Gastrocnemius medialis (tissue), 4 donors: ENCODE measurements at regions not wholly inside any gene's neighbourhood (a gene's known extent, or its start where the extent isn't known, plus 50 kb on each side); places are given as distances from the start of the nearest gene placed in this dataset.

Experiments used
- POLR2A ChIP-seq, 2 donors: fragments of 450-650 bp; IDR thresholded peaks; one replicate each; pipeline ENCODE4 v1.6.1; 2017; ENCODE audit warnings: antibody characterized with exemption in 2 of 2, mild to moderate bottlenecking in 2 of 2, moderate library complexity in 2 of 2
- TF ChIP-seq, protein P1 (sequence below), 5 experiments: fragments of 450-650 bp in 3 of 5; fragments of 200-600 bp in 2 of 5; sonication (generic) in 2 of 5; IDR thresholded peaks in 4 of 5; conservative IDR thresholded peaks in 1 of 5; 1 replicate in 4 of 5; 2 replicates in 1 of 5; pipeline ENCODE4 v1.5.1; 2016 to 2019; ENCODE audit warnings: antibody characterized with exemption in 5 of 5, mild to moderate bottlenecking in 3 of 5, moderate library complexity in 3 of 5

DNA sequence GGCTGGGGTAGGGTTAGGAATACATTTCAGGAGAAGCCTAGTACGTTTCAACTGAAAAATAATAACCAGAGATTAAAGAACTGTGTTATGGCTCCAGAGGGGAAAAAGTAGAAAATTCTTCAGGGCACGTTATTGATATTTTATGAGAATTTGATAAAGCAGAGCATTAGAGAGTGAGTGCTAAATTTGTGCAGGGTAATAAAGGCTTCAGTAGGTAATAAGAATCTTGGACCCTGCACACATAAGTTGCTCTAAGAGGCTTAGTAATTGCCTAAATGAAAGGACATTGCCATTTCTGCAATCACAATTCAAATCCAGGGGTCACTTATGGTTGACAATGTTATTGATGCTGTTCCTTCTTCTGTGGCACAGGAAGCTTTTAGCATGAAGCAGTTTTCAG lies 439.4 kb upstream of the DCN start:
- no peak for TF ChIP-seq POLR2A (IDR thresholded peaks at IDR 0.05)
- TF ChIP-seq, protein P1, sequence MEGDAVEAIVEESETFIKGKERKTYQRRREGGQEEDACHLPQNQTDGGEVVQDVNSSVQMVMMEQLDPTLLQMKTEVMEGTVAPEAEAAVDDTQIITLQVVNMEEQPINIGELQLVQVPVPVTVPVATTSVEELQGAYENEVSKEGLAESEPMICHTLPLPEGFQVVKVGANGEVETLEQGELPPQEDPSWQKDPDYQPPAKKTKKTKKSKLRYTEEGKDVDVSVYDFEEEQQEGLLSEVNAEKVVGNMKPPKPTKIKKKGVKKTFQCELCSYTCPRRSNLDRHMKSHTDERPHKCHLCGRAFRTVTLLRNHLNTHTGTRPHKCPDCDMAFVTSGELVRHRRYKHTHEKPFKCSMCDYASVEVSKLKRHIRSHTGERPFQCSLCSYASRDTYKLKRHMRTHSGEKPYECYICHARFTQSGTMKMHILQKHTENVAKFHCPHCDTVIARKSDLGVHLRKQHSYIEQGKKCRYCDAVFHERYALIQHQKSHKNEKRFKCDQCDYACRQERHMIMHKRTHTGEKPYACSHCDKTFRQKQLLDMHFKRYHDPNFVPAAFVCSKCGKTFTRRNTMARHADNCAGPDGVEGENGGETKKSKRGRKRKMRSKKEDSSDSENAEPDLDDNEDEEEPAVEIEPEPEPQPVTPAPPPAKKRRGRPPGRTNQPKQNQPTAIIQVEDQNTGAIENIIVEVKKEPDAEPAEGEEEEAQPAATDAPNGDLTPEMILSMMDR (IDR thresholded peaks at IDR 0.05 in 4 of 5, conservative IDR thresholded peaks at IDR 0.05 in 1 of 5), result no peak
